ENCODE measurements at regions not wholly inside any gene's neighbourhood (a gene's known extent, or its start where the extent isn't known, plus 50 kb on each side); places are given as distances from the start of the nearest gene placed in this dataset.
"Not testable (repeated sequence)": the region's sequence is repeated elsewhere in the genome, so short reads cannot be mapped to it uniquely, and the experiment has no call there.

DNA sequence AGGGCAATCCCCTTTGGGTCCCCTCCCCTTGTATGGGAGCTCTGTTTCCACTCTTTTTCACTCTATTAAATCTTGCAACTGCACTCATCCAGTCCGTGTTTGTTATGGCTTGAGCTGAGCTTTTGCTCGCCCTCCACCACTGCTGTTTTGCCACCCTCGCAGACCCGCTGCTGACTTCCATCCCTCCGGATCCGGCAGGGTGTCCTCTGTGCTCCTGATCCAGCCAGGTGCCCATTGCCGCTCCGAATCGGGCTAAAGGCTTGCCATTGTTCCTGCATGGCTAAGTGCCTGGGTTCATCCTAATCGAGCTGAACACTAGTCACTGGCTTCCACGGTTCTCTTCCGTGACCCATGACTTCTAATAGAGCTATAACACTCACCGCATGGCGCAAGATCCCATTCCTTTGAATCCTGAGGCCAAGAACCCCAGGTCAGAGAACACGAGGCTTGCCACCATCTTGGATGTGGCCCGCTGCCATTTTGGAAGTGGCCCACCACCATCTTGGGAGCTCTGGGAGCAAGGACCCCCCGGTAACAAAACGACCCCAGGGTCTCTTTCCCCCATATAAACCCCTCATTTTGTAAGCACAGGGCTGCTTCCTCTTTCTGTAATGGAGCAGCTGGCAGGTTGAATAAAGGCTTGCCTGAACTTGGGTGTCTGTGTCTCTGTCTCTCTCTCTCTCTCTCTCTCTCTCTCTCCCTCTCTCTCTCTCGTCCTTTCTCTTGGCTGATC is 1166.2 kb downstream of the TAF11L14 start:
- Histone ChIP-seq H3K56ac (ENCODE audit: low read length) (peak overlapping the region; percentile 39), H3K4me3 (ENCODE audit: low read length) (no peak overlapping the region), H3K4me1 (ENCODE audit: control insufficient read depth, low read depth, low read length) (no peaks in the 10 kb centered on the region), H3K9ac (ENCODE audit: low read length) (no peak overlapping the region), H3K79me1 (ENCODE audit: low read length) (no peaks in the 10 kb centered on the region), H3K4me2 (ENCODE audit: low read length) (no peak overlapping the region), H3K4ac (ENCODE audit: low read depth, low read length) (no peak overlapping the region), H3K27me3 (ENCODE audit: insufficient read depth, low read length, poor library complexity) (no peaks in the 10 kb centered on the region), H2BK15ac (replicated peaks; ENCODE audit: low read depth) (no peak overlapping the region), H3K18ac (ENCODE audit: low read length) (no peak overlapping the region), H3K23ac (ENCODE audit: low read length) (peak overlapping the region; percentile 4), H4K5ac (ENCODE audit: low read length) (no peak overlapping the region), H3K36me3 (ENCODE audit: control insufficient read depth, insufficient read depth, low read length) (no peaks in the 10 kb centered on the region), H4K8ac (ENCODE audit: low read depth, low read length) (no peak overlapping the region), H2BK120ac (ENCODE audit: low read depth, low read length) (no peak overlapping the region), H3K27ac (ENCODE audit: low read depth, low read length) (no peak overlapping the region), H3K79me2 (ENCODE audit: control insufficient read depth, insufficient read depth, low read length) (no peaks in the 10 kb centered on the region), H2AK5ac (ENCODE audit: low read length) (no peak overlapping the region), H2BK5ac (ENCODE audit: low read length) (no peak overlapping the region)
- no peak for DNase-seq
- WGBS (ENCODE audit: extremely low coverage, insufficient coverage, low lambda C conversion rate) = no CpG with 5 or more reads among the region's 19 CpGs

- not testable (repeated sequence) for H3K4ac ChIP-seq (ENCODE audit: low read depth, low read length); H3K18ac ChIP-seq (ENCODE audit: low read length); H3K56ac ChIP-seq (ENCODE audit: low read length); H4K8ac ChIP-seq (ENCODE audit: low read depth, low read length); H3K79me1 ChIP-seq (ENCODE audit: low read length); H3K27me3 ChIP-seq (ENCODE audit: insufficient read depth, low read length, poor library complexity); H3K4me1 ChIP-seq (ENCODE audit: control insufficient read depth, low read depth, low read length); H4K5ac ChIP-seq (ENCODE audit: low read length); H2BK15ac ChIP-seq (replicated peaks; ENCODE audit: low read depth); H3K79me2 ChIP-seq (ENCODE audit: control insufficient read depth, insufficient read depth, low read length); H3K9ac ChIP-seq (ENCODE audit: low read length); H2BK120ac ChIP-seq (ENCODE audit: low read depth, low read length); H3K4me2 ChIP-seq (ENCODE audit: low read length); H2AK5ac ChIP-seq (ENCODE audit: low read length); H3K36me3 ChIP-seq (ENCODE audit: control insufficient read depth, insufficient read depth, low read length); DNase-seq; H3K23ac ChIP-seq (ENCODE audit: low read length); H2BK5ac ChIP-seq (ENCODE audit: low read length); H3K27ac ChIP-seq (ENCODE audit: low read depth, low read length); H3K4me3 ChIP-seq (ENCODE audit: low read length)
- no CpG with 5 or more reads among the region's 3 CpGs for WGBS (ENCODE audit: extremely low coverage, insufficient coverage, low lambda C conversion rate)
Measured at GRCh38 chr5:18801413-18801812, 1167.2 kb downstream of the TAF11L14 start.

DNA sequence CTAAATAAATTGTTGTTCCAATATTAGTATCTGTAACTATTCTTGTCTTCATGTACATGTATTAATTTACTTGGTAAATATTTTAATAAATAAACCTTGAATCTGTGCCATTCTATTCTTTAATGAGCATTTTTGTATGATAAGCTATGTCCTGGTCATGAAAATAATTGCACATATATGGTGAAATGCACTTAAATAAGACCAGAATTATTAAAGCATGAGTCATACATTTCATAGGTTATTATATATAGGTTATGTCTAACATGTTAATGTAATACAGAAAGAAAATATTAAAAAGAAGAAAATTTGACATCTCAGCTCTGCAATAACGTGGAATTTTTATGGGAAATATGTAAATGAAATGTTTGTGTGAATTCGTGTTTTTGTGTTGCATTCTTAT is 1168.1 kb downstream of the TAF11L14 start:
- no peak overlapping the region for H2AK5ac ChIP-seq (ENCODE audit: low read length)
- H2BK5ac ChIP-seq (ENCODE audit: low read length) = no peak overlapping the region
- H3K4me3 ChIP-seq (ENCODE audit: low read length) = no peak overlapping the region
- H2BK15ac ChIP-seq (replicated peaks; ENCODE audit: low read depth) = no peak overlapping the region
- H3K9ac ChIP-seq (ENCODE audit: low read length) = no peak overlapping the region
- no peak overlapping the region for H3K4ac ChIP-seq (ENCODE audit: low read depth, low read length)
- H3K27me3 ChIP-seq (ENCODE audit: insufficient read depth, low read length, poor library complexity) = no peaks in the 10 kb centered on the region
- no peak for DNase-seq
- no peaks in the 10 kb centered on the region for H3K79me2 ChIP-seq (ENCODE audit: control insufficient read depth, insufficient read depth, low read length)
- no peak overlapping the region for H4K5ac ChIP-seq (ENCODE audit: low read length)
- H3K18ac ChIP-seq (ENCODE audit: low read length) = no peak overlapping the region
- H3K79me1 ChIP-seq (ENCODE audit: low read length) = no peaks in the 10 kb centered on the region
- no peak overlapping the region for H3K4me2 ChIP-seq (ENCODE audit: low read length)
- WGBS (ENCODE audit: extremely low coverage, insufficient coverage, low lambda C conversion rate) = 100% methylated on average over 2 of the region's 2 CpGs
- H3K4me1 ChIP-seq (ENCODE audit: control insufficient read depth, low read depth, low read length) = no peaks in the 10 kb centered on the region
- H2BK120ac ChIP-seq (ENCODE audit: low read depth, low read length) = no peak overlapping the region
- H3K27ac ChIP-seq (ENCODE audit: low read depth, low read length) = no peak overlapping the region
- no peak overlapping the region for H3K23ac ChIP-seq (ENCODE audit: low read length)
- no peaks in the 10 kb centered on the region for H3K36me3 ChIP-seq (ENCODE audit: control insufficient read depth, insufficient read depth, low read length)
- no peak overlapping the region for H4K8ac ChIP-seq (ENCODE audit: low read depth, low read length)
- no peak overlapping the region for H3K56ac ChIP-seq (ENCODE audit: low read length)

- Histone ChIP-seq H2BK120ac (ENCODE audit: low read depth, low read length) (no peak overlapping the region), H2AK5ac (ENCODE audit: low read length) (no peak overlapping the region), H3K4me2 (ENCODE audit: low read length) (no peak overlapping the region), H3K4ac (ENCODE audit: low read depth, low read length) (no peak overlapping the region), H3K27ac (ENCODE audit: low read depth, low read length) (no peak overlapping the region), H3K4me1 (ENCODE audit: control insufficient read depth, low read depth, low read length) (no peaks in the 10 kb centered on the region), H3K27me3 (ENCODE audit: insufficient read depth, low read length, poor library complexity) (no peaks in the 10 kb centered on the region), H3K9ac (ENCODE audit: low read length) (no peak overlapping the region), H3K18ac (ENCODE audit: low read length) (no peak overlapping the region), H2BK5ac (ENCODE audit: low read length) (no peak overlapping the region), H4K5ac (ENCODE audit: low read length) (no peak overlapping the region), H3K56ac (ENCODE audit: low read length) (no peak overlapping the region), H3K79me2 (ENCODE audit: control insufficient read depth, insufficient read depth, low read length) (no peaks in the 10 kb centered on the region), H3K36me3 (ENCODE audit: control insufficient read depth, insufficient read depth, low read length) (no peaks in the 10 kb centered on the region), H3K79me1 (ENCODE audit: low read length) (no peaks in the 10 kb centered on the region), H4K8ac (ENCODE audit: low read depth, low read length) (no peak overlapping the region), H2BK15ac (replicated peaks; ENCODE audit: low read depth) (no peak overlapping the region), H3K23ac (ENCODE audit: low read length) (no peak overlapping the region), H3K4me3 (ENCODE audit: low read length) (no peak overlapping the region)
- no CpG with 5 or more reads among the region's 2 CpGs for WGBS (ENCODE audit: extremely low coverage, insufficient coverage, low lambda C conversion rate)
- no peak for DNase-seq
Measured at GRCh38 chr5:18805376-18805775, 1171.1 kb downstream of the TAF11L14 start.

- Histone ChIP-seq H2BK120ac (ENCODE audit: low read depth, low read length) (no peak overlapping the region), H3K56ac (ENCODE audit: low read length) (no peak overlapping the region), H2BK5ac (ENCODE audit: low read length) (no peak overlapping the region), H4K5ac (ENCODE audit: low read length) (no peak overlapping the region), H3K79me2 (ENCODE audit: control insufficient read depth, insufficient read depth, low read length) (no peaks in the 10 kb centered on the region), H3K27me3 (ENCODE audit: insufficient read depth, low read length, poor library complexity) (no peaks in the 10 kb centered on the region), H3K4ac (ENCODE audit: low read depth, low read length) (no peak overlapping the region), H3K36me3 (ENCODE audit: control insufficient read depth, insufficient read depth, low read length) (no peaks in the 10 kb centered on the region), H2BK15ac (replicated peaks; ENCODE audit: low read depth) (no peak overlapping the region), H3K4me2 (ENCODE audit: low read length) (no peak overlapping the region), H3K18ac (ENCODE audit: low read length) (no peak overlapping the region), H3K79me1 (ENCODE audit: low read length) (no peaks in the 10 kb centered on the region), H3K4me3 (ENCODE audit: low read length) (no peak overlapping the region), H4K8ac (ENCODE audit: low read depth, low read length) (no peak overlapping the region), H3K9ac (ENCODE audit: low read length) (no peak overlapping the region), H3K4me1 (ENCODE audit: control insufficient read depth, low read depth, low read length) (no peaks in the 10 kb centered on the region), H3K23ac (ENCODE audit: low read length) (no peak overlapping the region), H3K27ac (ENCODE audit: low read depth, low read length) (no peak overlapping the region), H2AK5ac (ENCODE audit: low read length) (no peak overlapping the region)
- DNase-seq = no peak
- no CpG with 5 or more reads among the region's 10 CpGs for WGBS (ENCODE audit: extremely low coverage, insufficient coverage, low lambda C conversion rate)
Measured at GRCh38 chr5:18807256-18808149, 1173.2 kb downstream of the TAF11L14 start.
